Fibroblast of lung (primary cell): ENCODE measurements at regions not wholly inside any gene's neighbourhood (a gene's known extent, or its start where the extent isn't known, plus 50 kb on each side); places are given as distances from the start of the nearest gene placed in this dataset.
"Not testable (repeated sequence)": the region's sequence is repeated elsewhere in the genome, so short reads cannot be mapped to it uniquely, and the experiment has no call there.

Experiments used
- EZH2 ChIP-seq: IDR thresholded peaks from 2 replicates; pipeline ENCODE4 v1.5.1; 2012; ENCODE audit warnings: low read length, control low read depth, mild to moderate bottlenecking; ENCODE audit errors: missing control alignments
- TF ChIP-seq, protein P1 (sequence below), 2 donors: IDR thresholded peaks in 1 of 2; conservative IDR thresholded peaks in 1 of 2; 1 replicate in 1 of 2; 2 replicates in 1 of 2; pipeline ENCODE4 v1.5.1; 2011 to 2012; ENCODE audit warnings: low read length in 2 of 2, control low read depth in 1 of 2, inconsistent platforms in 1 of 2, low read depth in 1 of 2, mild to moderate bottlenecking in 1 of 2

DNA sequence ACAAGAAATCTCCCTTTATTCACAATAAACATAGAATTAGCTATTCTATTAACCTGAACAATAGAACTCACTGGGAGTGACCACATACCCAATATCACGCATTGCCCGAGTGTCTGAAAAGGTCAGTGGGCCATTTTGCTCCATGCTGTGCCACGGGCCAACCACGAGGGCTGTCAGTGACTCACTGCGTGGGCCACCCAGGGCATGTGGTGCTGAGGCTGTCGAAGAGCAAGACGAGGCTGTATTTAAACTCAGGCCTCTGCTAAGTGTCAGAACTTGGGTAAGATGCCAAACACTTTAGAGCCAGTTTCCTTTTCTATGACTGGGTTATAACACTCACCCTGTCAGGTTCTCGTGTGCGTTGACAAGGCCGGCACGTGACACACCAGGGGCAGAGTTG, 54.8 kb upstream of the PLEKHG4B start:
- TF ChIP-seq, protein P1, sequence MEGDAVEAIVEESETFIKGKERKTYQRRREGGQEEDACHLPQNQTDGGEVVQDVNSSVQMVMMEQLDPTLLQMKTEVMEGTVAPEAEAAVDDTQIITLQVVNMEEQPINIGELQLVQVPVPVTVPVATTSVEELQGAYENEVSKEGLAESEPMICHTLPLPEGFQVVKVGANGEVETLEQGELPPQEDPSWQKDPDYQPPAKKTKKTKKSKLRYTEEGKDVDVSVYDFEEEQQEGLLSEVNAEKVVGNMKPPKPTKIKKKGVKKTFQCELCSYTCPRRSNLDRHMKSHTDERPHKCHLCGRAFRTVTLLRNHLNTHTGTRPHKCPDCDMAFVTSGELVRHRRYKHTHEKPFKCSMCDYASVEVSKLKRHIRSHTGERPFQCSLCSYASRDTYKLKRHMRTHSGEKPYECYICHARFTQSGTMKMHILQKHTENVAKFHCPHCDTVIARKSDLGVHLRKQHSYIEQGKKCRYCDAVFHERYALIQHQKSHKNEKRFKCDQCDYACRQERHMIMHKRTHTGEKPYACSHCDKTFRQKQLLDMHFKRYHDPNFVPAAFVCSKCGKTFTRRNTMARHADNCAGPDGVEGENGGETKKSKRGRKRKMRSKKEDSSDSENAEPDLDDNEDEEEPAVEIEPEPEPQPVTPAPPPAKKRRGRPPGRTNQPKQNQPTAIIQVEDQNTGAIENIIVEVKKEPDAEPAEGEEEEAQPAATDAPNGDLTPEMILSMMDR (conservative IDR thresholded peaks at IDR 0.05 in 1 of 2, IDR thresholded peaks at IDR 0.05 in 1 of 2; ENCODE audit: low read depth in 1 of 2, low read length in 2 of 2): not testable (repeated sequence)
- TF ChIP-seq EZH2: not testable (repeated sequence)
